ENCODE measurements at regions not wholly inside any gene's neighbourhood (a gene's known extent, or its start where the extent isn't known, plus 50 kb on each side); places are given as distances from the start of the nearest gene placed in this dataset.

DNA sequence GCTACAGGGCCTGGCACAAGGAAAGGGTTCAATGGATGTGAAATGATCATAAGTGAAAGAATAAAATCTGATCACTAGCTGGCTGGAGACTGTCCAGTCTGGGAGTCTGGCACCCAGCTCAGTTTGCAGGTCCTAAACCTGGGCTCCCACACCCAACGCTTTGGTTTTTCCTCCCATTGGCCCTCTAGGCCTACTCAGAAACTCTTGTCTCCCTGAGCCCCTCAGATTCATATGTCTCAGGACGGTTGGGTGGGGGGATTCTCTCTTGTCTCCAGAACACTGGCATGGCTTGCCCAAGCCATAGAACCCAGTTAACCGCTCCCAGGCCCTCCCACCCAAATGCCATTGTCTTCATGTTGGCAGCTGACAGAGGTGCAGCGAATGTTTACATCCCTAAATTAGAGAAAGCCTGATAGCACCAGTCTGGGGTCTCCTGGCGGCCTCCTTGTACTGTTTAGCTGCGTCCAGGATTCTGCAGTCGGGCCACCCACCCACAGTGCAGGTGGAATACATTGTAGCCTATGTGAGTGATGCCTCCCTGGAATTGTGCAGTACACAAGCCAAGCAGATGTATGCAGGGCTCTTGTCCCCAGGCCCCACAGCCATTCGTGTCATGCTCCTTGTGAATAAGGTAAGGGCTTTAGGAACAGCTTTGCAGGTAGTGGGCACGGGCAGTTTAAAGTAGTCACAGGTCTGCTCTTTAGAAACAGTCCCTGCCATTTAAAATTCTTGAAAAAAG lies 266.3 kb downstream of the XXYLT1 start:
- no peak for DNase-seq (ENCODE audit: low read depth)
- in situ Hi-C loops (cut with HindIII; ENCODE audit: low pct_unique_long_range_greater_than_20kb, low sequenced_read_pairs) = no loop called here

- in situ Hi-C loops (cut with HindIII; ENCODE audit: low pct_unique_long_range_greater_than_20kb, low sequenced_read_pairs) = no loop called here
- DNase-seq (ENCODE audit: low read depth) = no peak
These were observed 265.7 kb downstream of the XXYLT1 start for GRCh38 chr3:195005251-195005620.

GRCh38 chr3:195005759-195006510 lies 265.0 kb downstream of the XXYLT1 start:
- no peak for DNase-seq (ENCODE audit: low read depth)
- in situ Hi-C loops (cut with HindIII; ENCODE audit: low pct_unique_long_range_greater_than_20kb, low sequenced_read_pairs) = no loop called here

DNA sequence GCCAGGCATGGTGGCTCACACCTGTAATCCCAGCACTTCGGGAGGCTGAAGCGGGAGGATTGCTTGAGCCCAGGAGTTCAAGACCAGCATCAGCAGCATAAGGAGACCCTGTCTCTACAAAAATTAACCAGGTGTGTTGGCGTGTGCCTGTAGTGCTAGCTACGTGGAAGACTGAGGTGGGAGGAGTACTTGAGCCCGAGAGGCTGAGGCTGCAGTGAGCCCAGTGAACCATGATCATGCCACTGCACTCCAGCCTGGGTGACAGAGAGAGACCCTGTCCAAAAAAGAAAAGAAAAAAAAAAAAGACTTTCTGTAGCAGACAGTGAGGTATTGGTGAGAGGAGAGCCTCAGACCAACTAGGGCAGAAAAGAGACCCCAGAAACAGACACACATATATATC lies 263.8 kb downstream of the XXYLT1 start:
- DNase-seq (ENCODE audit: low read depth) = no peak
- in situ Hi-C loops (cut with HindIII; ENCODE audit: low pct_unique_long_range_greater_than_20kb, low sequenced_read_pairs) = no loop called here

DNA sequence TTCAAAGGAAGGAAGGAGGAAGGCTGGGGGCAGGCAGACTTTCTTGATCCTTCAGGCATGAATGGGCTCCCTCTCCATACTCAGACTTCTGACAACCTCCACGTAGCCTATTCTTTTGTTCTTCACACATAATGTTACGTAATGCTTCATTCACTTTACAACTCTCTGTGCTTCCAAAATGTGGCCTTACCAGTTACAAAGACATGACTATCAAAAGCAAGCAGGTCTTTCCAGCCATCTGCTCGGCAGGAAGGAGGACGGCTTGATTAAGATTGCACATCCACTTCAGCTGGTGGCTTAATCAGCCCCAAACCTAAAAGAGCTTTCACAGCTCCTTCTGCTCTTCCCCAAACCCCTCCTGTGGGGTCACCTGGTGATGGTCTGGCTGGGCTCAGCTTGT lies 263.2 kb downstream of the XXYLT1 start:
- no peak for DNase-seq (ENCODE audit: low read depth)
- in situ Hi-C loops (cut with HindIII; ENCODE audit: low pct_unique_long_range_greater_than_20kb, low sequenced_read_pairs) = no loop called here

DNA sequence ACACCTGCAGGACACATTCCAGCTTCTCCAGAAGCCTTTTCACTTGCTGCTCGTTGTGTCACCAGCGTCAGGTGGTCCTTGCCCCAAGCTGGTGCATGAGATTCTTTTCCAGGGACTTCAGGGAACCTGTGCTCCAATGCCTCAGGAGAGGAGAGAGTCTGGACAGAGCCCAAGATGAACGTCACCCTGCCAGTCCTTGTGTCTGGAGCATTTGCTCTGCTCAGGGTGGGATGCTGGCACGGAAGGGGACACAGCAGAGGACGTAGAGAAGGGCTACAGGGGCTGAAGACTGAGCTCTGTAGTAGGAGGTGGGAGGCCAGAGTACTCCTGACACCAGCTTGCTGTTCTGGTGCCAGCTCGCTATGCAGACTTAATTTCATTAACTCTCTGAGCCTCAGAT lies 262.1 kb downstream of the XXYLT1 start:
- DNase-seq (ENCODE audit: low read depth) = no peak
- in situ Hi-C loops (cut with HindIII; ENCODE audit: low pct_unique_long_range_greater_than_20kb, low sequenced_read_pairs) = no loop called here

DNA sequence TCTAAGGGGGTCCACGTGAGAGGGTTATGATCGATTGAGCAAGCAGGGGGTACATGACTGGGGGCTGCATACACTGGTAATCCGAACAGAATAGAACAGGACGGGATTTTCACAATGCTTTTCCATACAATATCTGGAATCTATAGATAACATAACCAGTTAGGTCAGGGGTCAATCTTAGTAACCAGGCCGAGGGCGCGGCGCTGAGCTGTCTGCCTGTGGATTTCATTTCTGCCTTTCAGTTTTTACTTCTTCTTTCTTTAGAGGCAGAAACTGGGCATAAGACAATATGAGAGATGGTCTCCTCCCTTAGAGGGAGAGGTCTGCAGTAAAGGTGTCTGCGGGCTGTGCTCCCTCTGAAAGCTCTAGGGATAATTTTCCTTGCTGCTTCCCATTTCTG lies 261.3 kb downstream of the XXYLT1 start:
- in situ Hi-C loops (cut with HindIII; ENCODE audit: low pct_unique_long_range_greater_than_20kb, low sequenced_read_pairs) = no loop called here
- DNase-seq (ENCODE audit: low read depth) = no peak

- DNase-seq (ENCODE audit: low read depth) = no peak
- in situ Hi-C loops (cut with HindIII; ENCODE audit: low pct_unique_long_range_greater_than_20kb, low sequenced_read_pairs) = no loop called here
These were observed 260.3 kb downstream of the XXYLT1 start for GRCh38 chr3:195010551-195011100.

GRCh38 chr3:195011231-195011834 lies 259.6 kb downstream of the XXYLT1 start:
- DNase-seq (ENCODE audit: low read depth) = no peak
- in situ Hi-C loops (cut with HindIII; ENCODE audit: low pct_unique_long_range_greater_than_20kb, low sequenced_read_pairs) = no loop called here

- in situ Hi-C loops (cut with HindIII; ENCODE audit: low pct_unique_long_range_greater_than_20kb, low sequenced_read_pairs) = no loop called here
- DNase-seq (ENCODE audit: low read depth) = no peak
These were observed 258.9 kb downstream of the XXYLT1 start for GRCh38 chr3:195012100-195012499.

DNA sequence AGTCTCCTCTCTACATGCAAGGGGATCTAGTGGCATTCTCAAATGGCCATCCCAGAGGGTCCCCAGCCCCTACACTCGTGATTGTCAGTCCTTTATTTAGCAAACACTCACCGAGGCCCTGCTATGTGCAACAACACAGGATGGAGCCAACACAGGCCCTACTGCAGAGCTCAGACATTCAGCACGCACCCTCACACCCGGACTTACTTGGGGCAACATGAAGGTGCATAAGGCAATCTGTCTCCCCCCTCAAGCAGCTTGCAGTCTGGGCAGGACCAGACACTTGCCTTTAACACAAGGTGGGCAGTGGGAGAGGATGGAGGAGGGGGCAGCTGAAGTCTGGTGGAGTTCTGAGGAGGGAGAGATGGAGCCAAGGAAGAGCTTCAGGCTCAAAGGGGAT lies 258.4 kb downstream of the XXYLT1 start:
- no peak for DNase-seq (ENCODE audit: low read depth)
- in situ Hi-C loops (cut with HindIII; ENCODE audit: low pct_unique_long_range_greater_than_20kb, low sequenced_read_pairs) = no loop called here

DNA sequence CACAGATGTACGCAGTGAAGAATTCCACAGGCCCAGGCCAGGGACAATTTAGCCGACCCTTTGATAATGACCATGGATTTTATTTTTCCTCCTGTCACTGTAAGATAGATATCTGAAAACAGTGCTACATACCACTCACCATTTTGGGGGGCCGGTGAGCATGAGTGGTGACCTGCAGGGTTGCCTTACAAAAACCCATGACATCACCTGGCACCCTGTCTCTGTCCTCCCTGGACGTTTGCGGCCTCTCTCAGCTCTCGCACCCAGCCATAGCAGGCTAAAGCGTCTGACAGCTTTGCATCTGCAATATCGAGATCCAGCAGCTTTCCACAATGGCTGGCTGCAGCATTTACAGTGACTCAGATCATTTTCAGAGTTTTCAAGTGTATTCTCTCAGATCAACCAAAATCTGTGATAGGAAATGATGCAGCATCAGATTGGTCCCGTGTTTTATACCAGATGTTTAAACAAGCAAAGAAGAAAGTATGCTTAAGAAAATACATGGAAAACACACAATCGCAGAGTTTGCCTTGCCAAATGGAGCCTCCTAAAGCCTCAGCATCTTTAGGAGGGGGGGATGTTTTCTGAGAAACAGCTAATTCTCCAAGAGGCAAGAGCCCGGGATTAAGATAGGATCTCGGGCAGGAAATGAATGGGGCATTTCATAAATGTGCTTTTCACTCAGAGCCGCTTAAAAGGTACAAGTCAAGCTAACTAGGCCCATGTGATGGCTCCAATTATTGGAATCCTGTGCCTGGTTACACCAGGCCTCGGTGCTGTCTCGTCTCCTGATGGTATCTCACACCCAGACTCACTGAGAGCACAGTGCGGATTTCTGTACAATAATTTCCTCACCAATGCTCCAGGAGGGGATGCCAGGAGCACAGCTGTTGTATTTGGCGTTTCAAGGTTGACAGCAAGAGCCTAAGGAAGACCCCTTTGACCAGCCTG lies 257.3 kb downstream of the XXYLT1 start:
- DNase-seq (ENCODE audit: low read depth) = no peak
- in situ Hi-C loops (cut with HindIII; ENCODE audit: low pct_unique_long_range_greater_than_20kb, low sequenced_read_pairs) = no loop called here

DNA sequence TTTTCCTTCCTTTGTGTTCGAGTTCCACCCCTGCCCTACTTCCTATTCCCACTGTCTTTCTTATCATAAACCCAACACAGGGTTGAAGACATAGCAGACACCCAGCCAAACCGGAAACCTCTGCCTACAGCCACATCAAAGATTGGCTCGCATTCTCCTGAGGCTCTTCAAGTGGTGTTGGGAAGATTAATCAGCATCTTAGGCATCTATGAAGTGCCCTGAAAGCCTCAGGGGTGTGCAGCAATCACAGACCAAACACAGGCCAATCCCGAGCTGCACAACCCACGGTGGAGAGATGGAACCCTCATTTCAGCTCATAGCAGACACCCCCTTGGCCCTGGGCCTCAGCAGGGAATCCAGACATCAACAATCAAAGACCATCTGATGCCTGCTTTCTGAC lies 255.9 kb downstream of the XXYLT1 start:
- in situ Hi-C loops (cut with HindIII; ENCODE audit: low pct_unique_long_range_greater_than_20kb, low sequenced_read_pairs) = no loop called here
- DNase-seq (ENCODE audit: low read depth) = no peak

DNA sequence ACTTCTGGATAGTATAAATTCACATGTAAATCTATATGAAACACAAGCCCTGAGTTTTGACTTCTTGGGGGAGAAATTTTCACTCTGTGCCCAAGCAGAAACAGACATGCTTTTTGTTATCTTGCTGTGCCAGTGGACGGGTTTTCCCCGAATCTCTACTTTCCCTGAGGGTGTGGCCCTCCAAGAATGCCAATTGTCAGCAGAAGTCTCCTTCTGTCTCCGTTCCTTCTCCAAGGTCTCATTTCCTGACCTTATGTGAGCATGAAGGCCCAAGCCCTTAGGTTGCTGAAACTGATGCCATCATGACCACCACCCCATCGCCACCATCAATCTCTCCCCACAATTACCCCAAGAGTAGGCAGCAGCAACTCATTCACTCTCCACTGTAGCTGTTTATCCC lies 253.8 kb downstream of the XXYLT1 start:
- no peak for DNase-seq (ENCODE audit: low read depth)
- in situ Hi-C loops (cut with HindIII; ENCODE audit: low pct_unique_long_range_greater_than_20kb, low sequenced_read_pairs) = no loop called here
